GM18502 (cell line): ENCODE measurements at regions not wholly inside any gene's neighbourhood (a gene's known extent, or its start where the extent isn't known, plus 50 kb on each side); places are given as distances from the start of the nearest gene placed in this dataset.
"Not testable (repeated sequence)": the region's sequence is repeated elsewhere in the genome, so short reads cannot be mapped to it uniquely, and the experiment has no call there.

Experiments used
- ATAC-seq: cut with Tn5 transposase; IDR thresholded peaks from one replicate; pipeline ENCODE4 v1.9.1; 2021; ENCODE audit warnings: mild to moderate bottlenecking; ENCODE audit not compliant: unreplicated experiment, poor library complexity

- ATAC-seq: no peak
Observed at GRCh38 chr1:184889902-184890301, 84.4 kb downstream of the NIBAN1 start.

- ATAC-seq: no peak
Observed at GRCh38 chr1:184889166-184889565, 85.1 kb downstream of the NIBAN1 start.

GRCh38 chr1:184888505-184888904, 85.8 kb downstream of the NIBAN1 start:
- no peak for ATAC-seq

- no peak for ATAC-seq
Observed at GRCh38 chr1:184882957-184883815, 91.1 kb downstream of the NIBAN1 start.

GRCh38 chr1:184881941-184882913, 92.1 kb downstream of the NIBAN1 start:
- no peak for ATAC-seq

GRCh38 chr1:184879876-184880557, 94.3 kb downstream of the NIBAN1 start:
- no peak for ATAC-seq

GRCh38 chr1:184878602-184879001, 95.7 kb downstream of the NIBAN1 start:
- no peak for ATAC-seq

- ATAC-seq: no peak
Observed at GRCh38 chr1:184878002-184878401, 96.3 kb downstream of the NIBAN1 start.

GRCh38 chr1:184876015-184876414, 98.3 kb downstream of the NIBAN1 start:
- ATAC-seq: not testable (repeated sequence)

- ATAC-seq: no peak
Observed at GRCh38 chr1:184875218-184875617, 99.1 kb downstream of the NIBAN1 start.

GRCh38 chr1:184870319-184870718, 104.0 kb downstream of the NIBAN1 start:
- ATAC-seq: no peak

GRCh38 chr1:184867866-184868689, 106.2 kb downstream of the NIBAN1 start:
- ATAC-seq: no peak

- ATAC-seq: peak; percentile 98
Observed at GRCh38 chr1:184866991-184867788, 107.1 kb downstream of the NIBAN1 start.

GRCh38 chr1:184866586-184866985, 107.7 kb downstream of the NIBAN1 start:
- ATAC-seq: peak; percentile 46

- ATAC-seq: no peak
Observed at GRCh38 chr1:184865831-184866230, 108.5 kb downstream of the NIBAN1 start.

- ATAC-seq: no peak
Observed at GRCh38 chr1:184861755-184862336, 107.2 kb upstream of the EDEM3 start.

GRCh38 chr1:184860985-184861754, 106.5 kb upstream of the EDEM3 start:
- peak; percentile 80 for ATAC-seq

- ATAC-seq: peak; percentile 17
Observed at GRCh38 chr1:184860535-184860934, 105.9 kb upstream of the EDEM3 start.
